ENCODE measurements at regions not wholly inside any gene's neighbourhood (a gene's known extent, or its start where the extent isn't known, plus 50 kb on each side); places are given as distances from the start of the nearest gene placed in this dataset.

DNA sequence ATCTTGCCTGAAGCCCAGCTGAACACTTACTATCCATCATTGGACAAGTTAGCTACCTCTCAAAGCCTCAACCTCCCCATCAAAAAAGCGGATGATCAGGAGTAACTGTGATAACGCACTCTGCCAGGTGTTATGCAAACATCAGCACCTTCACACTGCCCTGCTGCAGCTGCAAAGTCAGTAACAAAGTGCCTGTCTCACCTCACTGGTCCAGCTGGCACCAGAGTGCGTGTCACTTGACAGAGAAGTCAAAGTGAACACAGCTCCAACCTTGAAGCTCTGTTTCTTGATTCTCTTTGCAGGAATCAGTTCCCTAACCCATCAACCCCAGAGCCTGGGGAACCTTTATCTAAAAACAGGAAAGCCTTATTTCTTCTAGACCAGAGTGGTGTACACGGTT is 413.6 kb downstream of the CTTN start:
- no peak for DNase-seq (ENCODE audit: low read depth, low spot score)
- no peak overlapping the region for H3K4me3 ChIP-seq (ENCODE audit: low read depth, low read length)
- no peaks in the 10 kb centered on the region for H3K27me3 ChIP-seq (ENCODE audit: control insufficient read depth, insufficient read depth, low read length)
- CTCF ChIA-PET, result no interaction called here
- POLR2A ChIA-PET, result no interaction called here
- TF ChIP-seq, protein P1, sequence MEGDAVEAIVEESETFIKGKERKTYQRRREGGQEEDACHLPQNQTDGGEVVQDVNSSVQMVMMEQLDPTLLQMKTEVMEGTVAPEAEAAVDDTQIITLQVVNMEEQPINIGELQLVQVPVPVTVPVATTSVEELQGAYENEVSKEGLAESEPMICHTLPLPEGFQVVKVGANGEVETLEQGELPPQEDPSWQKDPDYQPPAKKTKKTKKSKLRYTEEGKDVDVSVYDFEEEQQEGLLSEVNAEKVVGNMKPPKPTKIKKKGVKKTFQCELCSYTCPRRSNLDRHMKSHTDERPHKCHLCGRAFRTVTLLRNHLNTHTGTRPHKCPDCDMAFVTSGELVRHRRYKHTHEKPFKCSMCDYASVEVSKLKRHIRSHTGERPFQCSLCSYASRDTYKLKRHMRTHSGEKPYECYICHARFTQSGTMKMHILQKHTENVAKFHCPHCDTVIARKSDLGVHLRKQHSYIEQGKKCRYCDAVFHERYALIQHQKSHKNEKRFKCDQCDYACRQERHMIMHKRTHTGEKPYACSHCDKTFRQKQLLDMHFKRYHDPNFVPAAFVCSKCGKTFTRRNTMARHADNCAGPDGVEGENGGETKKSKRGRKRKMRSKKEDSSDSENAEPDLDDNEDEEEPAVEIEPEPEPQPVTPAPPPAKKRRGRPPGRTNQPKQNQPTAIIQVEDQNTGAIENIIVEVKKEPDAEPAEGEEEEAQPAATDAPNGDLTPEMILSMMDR (IDR thresholded peaks at IDR 0.05; ENCODE audit: low read depth, low read length), result no peak
- H3K27ac ChIP-seq (ENCODE audit: low read depth, low read length), result no peak overlapping the region
- H3K9me3 ChIP-seq (ENCODE audit: control insufficient read depth, insufficient read depth, low read length), result peaks cover 88% of the 10 kb centered on the region

DNA sequence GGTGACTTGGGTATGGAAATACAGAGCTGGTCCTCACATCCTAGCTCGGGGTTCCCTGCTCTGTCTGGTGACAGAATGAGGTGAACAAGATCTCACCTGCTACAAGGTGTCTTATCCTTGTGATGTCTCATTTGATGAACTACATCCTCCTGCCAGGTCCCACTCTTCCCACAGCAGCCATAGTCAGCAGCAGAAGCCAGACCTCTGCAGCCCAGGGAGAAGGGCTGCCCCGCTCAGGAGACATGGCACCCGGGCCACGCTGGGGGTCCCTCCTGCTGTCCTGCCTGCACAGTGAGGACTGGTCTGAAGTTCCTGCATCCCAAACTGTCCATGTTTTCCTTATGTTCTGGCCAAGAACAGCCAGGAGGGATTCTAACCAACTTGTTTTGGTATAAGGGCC is 414.1 kb downstream of the CTTN start:
- TF ChIP-seq, protein P1 (IDR thresholded peaks at IDR 0.05; ENCODE audit: low read depth, low read length), result no peak
- H3K4me3 ChIP-seq (ENCODE audit: low read depth, low read length), result no peak overlapping the region
- H3K27me3 ChIP-seq (ENCODE audit: control insufficient read depth, insufficient read depth, low read length), result no peaks in the 10 kb centered on the region
- CTCF ChIA-PET, result no interaction called here
- DNase-seq (ENCODE audit: low read depth, low spot score), result no peak
- H3K27ac ChIP-seq (ENCODE audit: low read depth, low read length), result no peak overlapping the region
- POLR2A ChIA-PET, result no interaction called here
- peaks cover 88% of the 10 kb centered on the region for H3K9me3 ChIP-seq (ENCODE audit: control insufficient read depth, insufficient read depth, low read length)

DNA sequence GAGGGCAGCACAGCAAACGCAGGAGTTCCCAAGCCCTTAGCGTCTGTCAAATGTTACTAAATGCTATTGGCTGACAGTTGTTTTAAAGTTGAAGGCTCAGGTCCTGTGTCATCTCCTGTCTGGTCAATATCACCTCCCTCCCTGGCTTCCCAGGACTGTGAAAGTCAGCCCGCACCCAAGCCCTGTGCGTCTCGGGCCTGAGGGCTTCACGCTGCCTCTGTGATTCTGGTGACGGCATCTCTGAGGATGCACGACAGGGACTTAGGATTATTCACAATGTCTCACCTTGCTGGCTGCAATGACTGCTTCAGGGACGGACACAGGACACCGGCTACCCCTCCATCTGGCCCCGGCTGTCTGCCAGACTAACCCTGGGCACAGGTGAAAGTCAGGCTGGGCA is 415.3 kb downstream of the CTTN start:
- CTCF ChIA-PET, result interaction anchor here (1.5 kb wide), 1 partner anchor 560 kb away, joined by 4 read pairs; no protein-coding TSS in a partner anchor
- DNase-seq (ENCODE audit: low read depth, low spot score), result no peak

DNA sequence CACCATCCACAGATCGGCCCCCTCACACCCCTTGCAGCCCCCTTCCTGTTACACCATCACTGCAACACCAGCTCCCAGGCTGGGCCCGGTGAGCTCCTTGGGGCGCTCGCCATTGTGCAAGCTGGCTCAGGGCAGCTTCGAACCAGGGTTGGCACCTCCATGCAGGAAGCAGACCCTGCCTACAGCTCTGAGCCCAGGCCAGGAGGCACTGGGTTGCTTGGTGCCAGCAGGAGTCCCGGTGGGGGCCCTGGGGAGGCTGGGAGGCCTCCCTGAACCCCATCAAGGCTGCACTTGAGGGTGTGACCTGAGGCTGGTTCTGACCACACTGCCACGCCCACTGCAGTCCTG is 417.1 kb downstream of the CTTN start:
- H3K27ac ChIP-seq (ENCODE audit: low read depth, low read length), result no peak overlapping the region
- TF ChIP-seq, protein P1 (IDR thresholded peaks at IDR 0.05; ENCODE audit: low read depth, low read length), result no peak
- no peak for DNase-seq (ENCODE audit: low read depth, low spot score)
- ChIA-PET CTCF (no interaction called here), POLR2A (no interaction called here)
- H3K4me3 ChIP-seq (ENCODE audit: low read depth, low read length), result no peak overlapping the region
- H3K27me3 ChIP-seq (ENCODE audit: control insufficient read depth, insufficient read depth, low read length), result no peaks in the 10 kb centered on the region
- peaks cover 88% of the 10 kb centered on the region for H3K9me3 ChIP-seq (ENCODE audit: control insufficient read depth, insufficient read depth, low read length)

More for the DNA sequence above, 415.3 kb downstream of the CTTN start:
- POLR2A ChIA-PET, result no interaction called here
- TF ChIP-seq, protein P1 (IDR thresholded peaks at IDR 0.05; ENCODE audit: low read depth, low read length), result no peak
- H3K27ac ChIP-seq (ENCODE audit: low read depth, low read length), result no peak overlapping the region
- H3K27me3 ChIP-seq (ENCODE audit: control insufficient read depth, insufficient read depth, low read length), result no peaks in the 10 kb centered on the region
- peaks cover 87% of the 10 kb centered on the region for H3K9me3 ChIP-seq (ENCODE audit: control insufficient read depth, insufficient read depth, low read length)
- H3K4me3 ChIP-seq (ENCODE audit: low read depth, low read length), result no peak overlapping the region

DNA sequence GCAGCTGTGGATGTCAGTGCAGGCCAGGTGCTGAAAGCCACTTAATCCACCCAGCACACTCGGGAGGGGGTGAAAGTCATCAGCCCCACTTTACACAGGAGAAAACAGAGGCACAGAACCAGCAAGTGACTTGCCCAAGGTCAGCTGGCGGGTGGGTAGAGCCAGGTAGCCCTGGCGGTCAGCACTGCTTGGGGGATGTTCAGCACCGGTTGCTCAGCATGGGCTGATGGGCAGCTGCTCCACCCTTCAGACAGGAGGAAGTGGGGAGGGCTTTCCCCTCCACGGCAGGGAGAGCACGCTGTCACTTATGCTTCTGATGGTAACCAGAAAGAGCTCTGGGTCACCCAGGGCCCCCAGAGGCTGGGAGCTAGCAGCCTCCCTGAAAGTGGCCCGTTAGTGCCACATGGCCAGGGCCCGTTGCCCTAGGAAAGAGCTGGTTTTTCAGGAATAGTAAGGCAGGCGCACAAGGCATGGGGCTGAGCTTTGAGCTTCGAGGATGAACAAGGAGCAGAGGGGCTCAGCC is 417.9 kb downstream of the CTTN start:
- Histone ChIP-seq H3K27ac (ENCODE audit: low read depth, low read length) (no peak overlapping the region), H3K9me3 (ENCODE audit: control insufficient read depth, insufficient read depth, low read length) (peaks cover 88% of the 10 kb centered on the region), H3K27me3 (ENCODE audit: control insufficient read depth, insufficient read depth, low read length) (no peaks in the 10 kb centered on the region), H3K4me3 (ENCODE audit: low read depth, low read length) (no peak overlapping the region)
- CTCF ChIA-PET, result no interaction called here
- POLR2A ChIA-PET, result no interaction called here
- DNase-seq (ENCODE audit: low read depth, low spot score), result no peak
- TF ChIP-seq, protein P1 (IDR thresholded peaks at IDR 0.05; ENCODE audit: low read depth, low read length), result no peak

All from AG04450 (cell line).